AG08395 (cell line): ENCODE measurements at regions not wholly inside any gene's neighbourhood (a gene's known extent, or its start where the extent isn't known, plus 50 kb on each side); places are given as distances from the start of the nearest gene placed in this dataset.
"Not testable (repeated sequence)": the region's sequence is repeated elsewhere in the genome, so short reads cannot be mapped to it uniquely, and the experiment has no call there.

Experiments used
- DNase-seq: peaks from one replicate; pipeline ENCODE4 v3.0.0; 2012; ENCODE audit warnings: mixed read lengths, low spot score

- DNase-seq, result no peak
Observed at GRCh38 chr4:138389976-138390685, 148.0 kb upstream of the SLC7A11 start.

GRCh38 chr4:138374947-138375346 lies 132.8 kb upstream of the SLC7A11 start:
- DNase-seq, result no peak

GRCh38 chr4:138367942-138368341 lies 125.8 kb upstream of the SLC7A11 start:
- no peak for DNase-seq

- not testable (repeated sequence) for DNase-seq
Observed at GRCh38 chr4:138352446-138352845, 110.3 kb upstream of the SLC7A11 start.

- DNase-seq, result no peak
Observed at GRCh38 chr4:138348055-138348454, 105.9 kb upstream of the SLC7A11 start.

DNA sequence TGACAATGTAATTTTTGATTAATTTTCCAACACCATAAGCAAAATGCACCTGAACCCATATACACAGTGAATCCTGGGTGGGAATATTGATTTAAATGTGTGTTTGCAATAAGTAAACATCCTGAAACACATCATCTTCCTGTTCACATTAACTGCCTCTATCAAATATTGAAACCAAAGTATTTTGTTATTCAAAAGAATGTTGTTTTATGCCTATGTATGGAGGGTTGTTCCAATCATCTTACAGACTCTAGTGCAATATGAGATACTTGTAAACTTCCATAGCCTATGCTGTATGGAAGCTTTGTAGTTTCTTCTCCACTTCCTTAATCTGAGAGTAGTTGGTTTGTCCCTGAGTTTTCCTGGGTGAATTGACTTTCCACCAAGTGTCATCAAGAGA lies 105.4 kb upstream of the SLC7A11 start:
- no peak for DNase-seq

GRCh38 chr4:138344851-138345250 lies 102.7 kb upstream of the SLC7A11 start:
- no peak for DNase-seq

GRCh38 chr4:138344054-138344453 lies 101.9 kb upstream of the SLC7A11 start:
- DNase-seq, result no peak

GRCh38 chr4:138341739-138342415 lies 99.7 kb upstream of the SLC7A11 start:
- no peak for DNase-seq

GRCh38 chr4:138338840-138339239 lies 96.7 kb upstream of the SLC7A11 start:
- DNase-seq, result no peak

DNA sequence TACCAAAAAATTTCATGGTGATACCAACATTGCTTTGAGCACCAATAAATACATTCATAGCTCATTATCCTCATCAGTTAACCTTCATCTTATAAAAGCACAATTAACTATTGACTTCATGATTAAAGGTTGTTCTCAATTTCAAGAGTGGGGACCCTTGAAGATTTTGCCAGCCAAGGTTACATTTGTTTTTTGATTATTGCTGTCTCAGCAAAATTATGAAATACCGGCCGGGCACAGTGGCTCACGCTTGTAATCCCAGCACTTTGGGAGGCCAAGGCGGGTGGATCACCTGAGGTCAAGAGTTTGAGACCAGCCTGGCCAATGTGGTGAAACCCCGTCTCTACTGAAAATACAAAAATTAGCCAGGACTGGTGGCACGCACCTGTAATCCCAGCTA lies 96.1 kb upstream of the SLC7A11 start:
- DNase-seq, result not testable (repeated sequence)

- DNase-seq, result no peak
Observed at GRCh38 chr4:138334346-138335016, 92.3 kb upstream of the SLC7A11 start.

- not testable (repeated sequence) for DNase-seq
Observed at GRCh38 chr4:138332415-138332814, 90.3 kb upstream of the SLC7A11 start.

GRCh38 chr4:138330531-138330930 lies 88.4 kb upstream of the SLC7A11 start:
- no peak for DNase-seq

DNA sequence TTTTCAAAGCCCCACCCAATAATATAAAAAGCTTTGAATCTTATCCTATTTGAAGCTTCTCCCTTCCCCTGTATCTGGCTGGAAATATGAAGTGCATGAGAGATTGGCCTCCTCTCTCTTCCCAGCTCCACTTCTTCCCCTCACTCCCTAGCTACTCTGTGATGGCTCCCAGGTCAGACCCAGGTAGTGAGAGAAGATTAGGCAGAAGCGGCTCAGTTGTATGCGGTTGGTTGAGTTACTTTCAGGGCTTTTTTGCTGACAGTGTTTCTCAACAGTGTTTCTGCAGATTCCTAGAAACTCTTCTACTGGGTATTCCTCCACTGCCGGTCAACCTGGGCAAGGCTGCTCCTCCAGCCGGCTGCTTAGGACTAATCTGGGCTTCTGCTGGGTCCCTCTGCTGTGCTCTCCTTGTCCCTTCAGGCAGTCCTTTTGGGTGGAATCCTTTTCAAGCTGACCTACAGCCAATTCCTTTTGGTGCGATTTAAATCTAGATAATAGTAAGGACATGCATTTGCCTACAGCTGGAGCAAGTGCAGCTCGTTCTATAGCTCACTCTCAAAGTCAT lies 87.4 kb upstream of the SLC7A11 start:
- DNase-seq, result no peak

DNA sequence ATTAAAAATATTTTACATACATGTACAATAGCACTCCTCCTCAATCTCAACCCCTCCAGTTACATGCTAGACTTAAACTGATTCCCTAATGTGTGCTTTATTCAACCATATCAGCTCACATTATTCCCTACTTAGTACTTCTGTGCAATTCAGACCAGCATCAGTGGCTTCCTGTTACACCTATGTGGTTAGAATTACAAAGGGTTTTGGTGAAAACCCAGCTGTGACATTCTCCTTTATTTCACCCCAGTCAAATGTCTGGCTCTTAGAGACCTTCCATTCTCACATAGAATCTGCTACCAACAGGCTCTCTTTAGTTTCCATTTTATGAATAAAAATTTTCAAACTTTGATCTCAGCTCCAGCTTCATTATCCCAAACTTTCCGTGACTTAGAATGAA lies 85.2 kb upstream of the SLC7A11 start:
- DNase-seq, result no peak

- no peak for DNase-seq
Observed at GRCh38 chr4:138320831-138321230, 78.7 kb upstream of the SLC7A11 start.

- no peak for DNase-seq
Observed at GRCh38 chr4:138320030-138320429, 77.9 kb upstream of the SLC7A11 start.

- DNase-seq, result no peak
Observed at GRCh38 chr4:138317175-138317748, 75.1 kb upstream of the SLC7A11 start.

DNA sequence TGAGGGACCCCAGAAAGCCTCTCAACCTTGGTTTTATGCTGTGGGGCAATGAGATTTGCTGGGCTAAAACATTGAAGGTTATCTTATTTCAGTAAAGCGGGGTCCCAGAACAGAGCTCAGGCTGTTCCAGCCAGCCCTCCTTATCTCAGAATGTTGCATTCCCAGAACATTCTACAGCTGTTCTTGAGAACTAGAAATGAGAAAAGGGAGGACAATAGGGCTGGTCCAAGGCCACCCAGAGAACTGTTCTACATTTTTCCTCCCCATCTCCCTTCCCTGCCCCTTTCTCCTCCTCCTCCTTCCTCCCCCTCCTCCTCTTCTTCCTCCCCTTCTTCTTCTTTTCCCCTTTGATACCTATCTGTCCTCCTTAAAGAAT lies 70.4 kb upstream of the SLC7A11 start:
- no peak for DNase-seq

DNA sequence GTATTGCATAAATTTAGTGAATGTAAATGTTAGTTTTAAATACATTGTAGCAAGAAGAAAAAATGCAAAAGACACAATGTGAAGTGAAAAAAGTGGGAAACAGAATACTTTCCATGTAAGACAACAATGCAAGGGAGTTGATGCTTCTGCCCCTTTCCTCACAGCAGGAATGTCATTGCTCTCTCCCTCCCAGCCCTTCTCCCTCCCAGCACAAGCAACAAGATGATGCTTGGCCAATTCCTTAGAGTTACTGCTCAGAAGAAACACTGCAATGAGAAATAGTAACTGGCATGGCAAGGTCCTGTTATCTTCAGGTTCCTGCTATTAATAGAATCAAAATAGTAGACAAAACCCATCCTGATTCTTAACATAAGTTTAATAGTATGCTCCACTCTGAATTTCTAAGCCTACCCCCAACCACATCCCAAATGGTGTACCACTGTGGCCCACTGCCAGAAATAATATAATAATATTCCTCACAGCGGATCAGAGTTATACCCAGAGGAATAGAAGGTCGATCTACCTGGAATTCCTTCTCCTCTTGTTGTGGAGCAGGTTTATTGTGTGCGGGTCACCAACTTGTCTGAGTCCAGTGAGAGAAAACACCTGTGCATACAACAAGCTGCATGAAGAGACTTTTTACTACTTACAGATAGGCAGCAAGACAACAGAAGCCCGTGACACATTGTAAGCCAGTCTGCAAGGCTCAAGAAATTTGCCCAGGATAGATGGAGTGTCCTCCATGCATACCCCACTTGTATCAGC lies 69.8 kb upstream of the SLC7A11 start:
- DNase-seq, result peak; percentile 45

- DNase-seq, result peak; percentile 65
Observed at GRCh38 chr4:138310991-138311390, 68.8 kb upstream of the SLC7A11 start.
